Activated naive CD8-positive, alpha-beta T cell treated with anti-CD3 and anti-CD28 coated beads for 36 hours (primary cell): ENCODE measurements at regions not wholly inside any gene's neighbourhood (a gene's known extent, or its start where the extent isn't known, plus 50 kb on each side); places are given as distances from the start of the nearest gene placed in this dataset.
"Not testable (repeated sequence)": the region's sequence is repeated elsewhere in the genome, so short reads cannot be mapped to it uniquely, and the experiment has no call there.

ENCODE experiments used
- DNase-seq: peaks from one replicate; pipeline ENCODE4 v3.0.0; 2021
- H3K27ac Mint-ChIP-seq: one replicate; pipeline ENCODE4 v1.8.0; 2022; ENCODE audit warnings: mild to moderate bottlenecking, moderate library complexity, mixed read lengths
- H3K27me3 Mint-ChIP-seq: one replicate; pipeline ENCODE4 v1.8.0; 2022; ENCODE audit warnings: mild to moderate bottlenecking, mixed read lengths
- H3K36me3 Mint-ChIP-seq: one replicate; pipeline ENCODE4 v1.8.0; 2021; ENCODE audit warnings: mild to moderate bottlenecking, mixed read lengths
- H3K4me1 Mint-ChIP-seq: one replicate; pipeline ENCODE4 v1.8.0; 2021; ENCODE audit warnings: mixed read lengths
- H3K4me3 Mint-ChIP-seq: one replicate; pipeline ENCODE4 v1.8.0; 2022; ENCODE audit warnings: mild to moderate bottlenecking, moderate library complexity, mixed read lengths
- H3K9me3 Mint-ChIP-seq: one replicate; pipeline ENCODE4 v1.8.0; 2022; ENCODE audit warnings: mixed read lengths

GRCh38 chr3:15927969-15928368 lies 130.2 kb upstream of the ANKRD28 start:
- H3K27ac Mint-ChIP-seq: no peak overlapping the region
- no peaks in the 10 kb centered on the region for H3K4me1 Mint-ChIP-seq
- H3K9me3 Mint-ChIP-seq: no peaks in the 10 kb centered on the region
- H3K36me3 Mint-ChIP-seq: no peaks in the 10 kb centered on the region
- DNase-seq: no peak
- no peak overlapping the region for H3K4me3 Mint-ChIP-seq
- H3K27me3 Mint-ChIP-seq: no peaks in the 10 kb centered on the region

GRCh38 chr3:15929944-15930571 lies 132.3 kb upstream of the ANKRD28 start:
- Mint-ChIP-seq H3K27ac (no peak overlapping the region), H3K4me3 (no peak overlapping the region), H3K36me3 (no peaks in the 10 kb centered on the region), H3K4me1 (no peaks in the 10 kb centered on the region), H3K27me3 (no peaks in the 10 kb centered on the region), H3K9me3 (no peaks in the 10 kb centered on the region)
- DNase-seq: no peak

GRCh38 chr3:15932348-15933300 lies 134.8 kb upstream of the ANKRD28 start:
- Mint-ChIP-seq H3K36me3 (no peaks in the 10 kb centered on the region), H3K4me3 (no peak overlapping the region), H3K27ac (no peak overlapping the region), H3K27me3 (no peaks in the 10 kb centered on the region), H3K4me1 (no peaks in the 10 kb centered on the region), H3K9me3 (no peaks in the 10 kb centered on the region)
- no peak for DNase-seq

GRCh38 chr3:15933439-15934139 lies 135.8 kb upstream of the ANKRD28 start:
- no peak overlapping the region for H3K4me3 Mint-ChIP-seq
- DNase-seq: no peak

GRCh38 chr3:15934389-15935195 lies 136.8 kb upstream of the ANKRD28 start:
- DNase-seq: no peak
- H3K36me3 Mint-ChIP-seq: no peaks in the 10 kb centered on the region
- no peaks in the 10 kb centered on the region for H3K27me3 Mint-ChIP-seq
- no peak overlapping the region for H3K27ac Mint-ChIP-seq
- H3K4me3 Mint-ChIP-seq: no peak overlapping the region
- H3K9me3 Mint-ChIP-seq: no peaks in the 10 kb centered on the region
- no peaks in the 10 kb centered on the region for H3K4me1 Mint-ChIP-seq

More at GRCh38 chr3:15933439-15934139, 135.8 kb upstream of the ANKRD28 start:
- Mint-ChIP-seq H3K27me3 (no peaks in the 10 kb centered on the region), H3K9me3 (no peaks in the 10 kb centered on the region), H3K4me1 (no peaks in the 10 kb centered on the region), H3K27ac (no peak overlapping the region), H3K36me3 (no peaks in the 10 kb centered on the region)

- DNase-seq: no peak
- H3K9me3 Mint-ChIP-seq: peaks cover 4% of the 10 kb centered on the region
- H3K27me3 Mint-ChIP-seq: no peaks in the 10 kb centered on the region
- H3K4me3 Mint-ChIP-seq: no peak overlapping the region
- no peaks in the 10 kb centered on the region for H3K4me1 Mint-ChIP-seq
- H3K27ac Mint-ChIP-seq: no peak overlapping the region
- no peaks in the 10 kb centered on the region for H3K36me3 Mint-ChIP-seq
Measured at GRCh38 chr3:15936312-15936711, 138.5 kb upstream of the ANKRD28 start.

GRCh38 chr3:15940641-15941040 lies 142.9 kb upstream of the ANKRD28 start:
- Mint-ChIP-seq H3K27me3 (no peaks in the 10 kb centered on the region), H3K27ac (no peak overlapping the region), H3K9me3 (peaks cover 4% of the 10 kb centered on the region), H3K4me1 (peaks cover 2% of the 10 kb centered on the region), H3K4me3 (no peak overlapping the region), H3K36me3 (no peaks in the 10 kb centered on the region)
- no peak for DNase-seq

GRCh38 chr3:15941457-15941856 lies 143.7 kb upstream of the ANKRD28 start:
- H3K4me3 Mint-ChIP-seq, H3K9me3 Mint-ChIP-seq, DNase-seq, H3K27me3 Mint-ChIP-seq, H3K27ac Mint-ChIP-seq, H3K4me1 Mint-ChIP-seq, H3K36me3 Mint-ChIP-seq: not testable (repeated sequence)

GRCh38 chr3:15941958-15942357 lies 144.2 kb upstream of the ANKRD28 start:
- Mint-ChIP-seq H3K4me3 (no peak overlapping the region), H3K36me3 (no peaks in the 10 kb centered on the region), H3K9me3 (peaks cover 4% of the 10 kb centered on the region), H3K4me1 (peaks cover 2% of the 10 kb centered on the region), H3K27me3 (no peaks in the 10 kb centered on the region), H3K27ac (no peak overlapping the region)
- DNase-seq: no peak

- H3K36me3 Mint-ChIP-seq: no peaks in the 10 kb centered on the region
- DNase-seq: no peak
- H3K27me3 Mint-ChIP-seq: no peaks in the 10 kb centered on the region
- H3K9me3 Mint-ChIP-seq: peaks cover 4% of the 10 kb centered on the region
- H3K27ac Mint-ChIP-seq: no peak overlapping the region
- peaks cover 2% of the 10 kb centered on the region for H3K4me1 Mint-ChIP-seq
- no peak overlapping the region for H3K4me3 Mint-ChIP-seq
Measured at GRCh38 chr3:15942462-15942861, 144.7 kb upstream of the ANKRD28 start.

GRCh38 chr3:15942936-15943335 lies 145.2 kb upstream of the ANKRD28 start:
- Mint-ChIP-seq H3K4me1 (peaks cover 2% of the 10 kb centered on the region), H3K27ac (no peak overlapping the region), H3K9me3 (peaks cover 4% of the 10 kb centered on the region), H3K36me3 (no peaks in the 10 kb centered on the region), H3K4me3 (no peak overlapping the region), H3K27me3 (no peaks in the 10 kb centered on the region)
- no peak for DNase-seq

- Mint-ChIP-seq H3K27me3 (no peaks in the 10 kb centered on the region), H3K4me1 (peaks cover 2% of the 10 kb centered on the region), H3K36me3 (no peaks in the 10 kb centered on the region), H3K9me3 (no peaks in the 10 kb centered on the region), H3K27ac (no peak overlapping the region), H3K4me3 (no peak overlapping the region)
- no peak for DNase-seq
Measured at GRCh38 chr3:15948388-15948787, 150.6 kb upstream of the ANKRD28 start.

- no peak overlapping the region for H3K4me3 Mint-ChIP-seq
- no peak for DNase-seq
- no peaks in the 10 kb centered on the region for H3K9me3 Mint-ChIP-seq
- no peaks in the 10 kb centered on the region for H3K27me3 Mint-ChIP-seq
- no peaks in the 10 kb centered on the region for H3K4me1 Mint-ChIP-seq
- H3K27ac Mint-ChIP-seq: no peak overlapping the region
- no peaks in the 10 kb centered on the region for H3K36me3 Mint-ChIP-seq
Measured at GRCh38 chr3:15952543-15953175, 154.9 kb upstream of the ANKRD28 start.

GRCh38 chr3:15953841-15954240 lies 156.1 kb upstream of the ANKRD28 start:
- H3K9me3 Mint-ChIP-seq: no peaks in the 10 kb centered on the region
- no peaks in the 10 kb centered on the region for H3K4me1 Mint-ChIP-seq
- no peak for DNase-seq
- no peaks in the 10 kb centered on the region for H3K27me3 Mint-ChIP-seq
- H3K36me3 Mint-ChIP-seq: no peaks in the 10 kb centered on the region
- no peak overlapping the region for H3K4me3 Mint-ChIP-seq
- H3K27ac Mint-ChIP-seq: no peak overlapping the region
